GM23248 (cell line): ENCODE measurements at regions not wholly inside any gene's neighbourhood (a gene's known extent, or its start where the extent isn't known, plus 50 kb on each side); places are given as distances from the start of the nearest gene placed in this dataset.

Source experiments
- EZH2 ChIP-seq: fragments of 200-600 bp; sonication (generic); IDR thresholded peaks from 2 replicates; pipeline ENCODE4 v1.6.1; 2018; ENCODE audit warnings: antibody characterized with exemption, mild to moderate bottlenecking; ENCODE audit not compliant: insufficient read depth, poor library complexity, severe bottlenecking
- EZH2phosphoT487 ChIP-seq: fragments of 200-600 bp; sonication (generic); IDR thresholded peaks from 2 replicates; pipeline ENCODE4 v1.6.1; 2018; ENCODE audit warnings: antibody characterized with exemption, moderate library complexity, mild to moderate bottlenecking, low read depth; ENCODE audit not compliant: insufficient read depth

DNA sequence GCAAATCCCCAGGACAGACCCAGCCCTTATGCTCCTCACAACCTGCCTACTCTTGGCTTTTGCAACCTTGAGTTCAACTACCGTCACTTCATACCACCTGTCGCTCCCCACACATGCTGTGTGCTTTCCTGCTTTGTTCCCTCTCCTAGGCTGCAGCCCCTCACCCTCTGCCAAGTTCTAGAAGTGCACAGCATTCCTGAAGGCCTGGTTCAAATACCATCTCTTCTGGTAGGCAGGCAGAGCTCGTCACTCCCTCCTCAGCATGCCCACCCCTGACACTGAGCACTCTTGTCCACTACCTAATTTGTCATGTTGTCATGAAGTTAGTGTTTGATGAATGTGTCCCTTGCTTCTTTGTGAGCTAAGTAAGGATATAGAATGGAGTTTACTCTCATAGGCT lies 129.6 kb downstream of the SEMA6D start:
- TF ChIP-seq EZH2 = no peak
- no peak for TF ChIP-seq EZH2phosphoT487
